HCT116 (cell line): ENCODE measurements at regions not wholly inside any gene's neighbourhood (a gene's known extent, or its start where the extent isn't known, plus 50 kb on each side); places are given as distances from the start of the nearest gene placed in this dataset.

Experiments used
- ATAC-seq: fragments of 200-7000 bp; cut with Tn5 transposase; 2 replicates; pipeline ENCODE4 v1.9.1; 2020; ENCODE audit warnings: mild to moderate bottlenecking, moderate library complexity
- BruUV-seq: library from RNA; stranded (reverse); fragments of 400-500 nt; replicated peaks from 2 replicates; lab custom pipeline; 2021; lab: Mats Ljungman, UMichigan
- CTCF ChIA-PET: fragments of 300-600 bp; sonication (Branson Sonifier 250); formaldehyde crosslinking; loops from one replicate; lab custom pipeline; 2021; ENCODE audit warnings: antibody characterized with exemption; lab: Charles Lee
- POLR2A ChIA-PET: fragments of 300-600, 350-600 bp; sonication (Branson Sonifier 250); formaldehyde crosslinking; loops from one replicate; lab custom pipeline; 2021; ENCODE audit warnings: antibody characterized with exemption; lab: Charles Lee
- RAD21 ChIA-PET, 2 experiments: fragments of 300-600 bp; sonication (Branson Sonifier 250); formaldehyde crosslinking; loops; one replicate each; lab custom pipeline; 2023; ENCODE audit warnings: low total read pairs in 2 of 2; ENCODE audit not compliant: uncharacterized antibody in 2 of 2, unreplicated experiment in 2 of 2, low non-redundant PET in 1 of 2; lab: Charles Lee
- DNase-seq: peaks from one replicate; pipeline ENCODE4 v3.0.0-alpha.2; 2010; ENCODE audit warnings: low read depth, low spot score
- H2AFZ ChIP-seq: fragments of 200-600 bp; shearing (Covaris generic), sonication (generic); 2 replicates; pipeline ENCODE4 v1.6.1; 2017; ENCODE audit warnings: low read depth, mixed run types, mixed read lengths, antibody characterized with exemption, low read length; ENCODE audit not compliant: poor library complexity, severe bottlenecking
- H3K27ac ChIP-seq: 2 replicates; pipeline ENCODE4 v1.5.1; 2012; ENCODE audit warnings: low read depth, low read length
- H3K27me3 ChIP-seq: fragments of 200-600 bp; sonication (generic); 2 replicates; pipeline ENCODE4 v1.6.1; 2016; ENCODE audit warnings: mixed run types, low read length, mixed read lengths; ENCODE audit not compliant: insufficient read depth
- H3K36me3 ChIP-seq, 2 experiments: fragments of 200-500 bp in 1 of 2; fragments of 200-600 bp in 1 of 2; sonication (Bioruptor generic) in 1 of 2; sonication (generic) in 1 of 2; 2 replicates each; pipeline versions ENCODE4 v1.5.1 to v1.6.1; 2014 to 2016; ENCODE audit warnings: low read length in 2 of 2, inconsistent platforms in 1 of 2, mixed read lengths in 1 of 2, mixed run types in 1 of 2; ENCODE audit not compliant: insufficient read depth in 2 of 2, control insufficient read depth in 1 of 2
- H3K4me1 ChIP-seq, 2 experiments: fragments of 200-600 bp in 1 of 2; sonication (generic) in 1 of 2; 2 replicates each; pipeline versions ENCODE4 v1.5.1 to v1.6.1; 2012 to 2017; ENCODE audit warnings: low read length in 2 of 2, inconsistent platforms in 1 of 2, mild to moderate bottlenecking in 1 of 2, mixed read lengths in 1 of 2, mixed run types in 1 of 2, moderate library complexity in 1 of 2; ENCODE audit not compliant: insufficient read depth in 2 of 2, control insufficient read depth in 1 of 2
- H3K4me2 ChIP-seq: fragments of 200-600 bp; sonication (generic); 2 replicates; pipeline ENCODE4 v1.6.1; 2017; ENCODE audit warnings: mixed run types, low read length, mixed read lengths
- H3K4me3 ChIP-seq, 2 experiments: fragments of 200-600 bp in 1 of 2; sonication (generic) in 1 of 2; replicated peaks in 1 of 2; 2 replicates each; pipeline ENCODE4 v1.5.1; 2011 to 2016; ENCODE audit warnings: low read length in 2 of 2, control low read depth in 1 of 2, low read depth in 1 of 2, mild to moderate bottlenecking in 1 of 2, mixed read lengths in 1 of 2, mixed run types in 1 of 2
- H3K79me2 ChIP-seq: fragments of 200-600 bp; sonication (generic); 2 replicates; pipeline ENCODE4 v1.6.1; 2017; ENCODE audit warnings: mild to moderate bottlenecking, mixed run types, low read length, moderate library complexity, mixed read lengths; ENCODE audit not compliant: insufficient read depth
- H3K9ac ChIP-seq: fragments of 200-600 bp; sonication (generic); 2 replicates; pipeline ENCODE4 v1.6.1; 2016; ENCODE audit warnings: low read length, mixed read lengths
- H3K9me2 ChIP-seq: fragments of 200-600 bp; sonication (generic), shearing (Covaris generic); 2 replicates; pipeline ENCODE4 v1.6.1; 2017; ENCODE audit warnings: mixed run types, mild to moderate bottlenecking, moderate library complexity; ENCODE audit not compliant: insufficient read depth
- H3K9me3 ChIP-seq, 2 experiments: fragments of 200-500 bp in 1 of 2; fragments of 200-600 bp in 1 of 2; sonication (Bioruptor generic) in 1 of 2; sonication (generic) in 1 of 2; 2 replicates each; pipeline ENCODE4 v1.6.1; 2014 to 2017; ENCODE audit warnings: low read length in 2 of 2, mixed read lengths in 2 of 2, inconsistent platforms in 1 of 2, low read depth in 1 of 2, mild to moderate bottlenecking in 1 of 2, mixed run types in 1 of 2, moderate library complexity in 1 of 2; ENCODE audit not compliant: control insufficient read depth in 1 of 2, insufficient read depth in 1 of 2
- H4K20me1 ChIP-seq: fragments of 200-600 bp; sonication (generic), shearing (Covaris generic); 2 replicates; pipeline ENCODE4 v1.6.1; 2017; ENCODE audit warnings: mixed run types, mild to moderate bottlenecking, moderate library complexity; ENCODE audit not compliant: insufficient read depth
- CBX3 ChIP-seq: IDR thresholded peaks from 2 replicates; pipeline ENCODE4 v1.6.1; 2012; ENCODE audit warnings: low read depth
- CEBPB ChIP-seq: IDR thresholded peaks from 2 replicates; pipeline ENCODE4 v1.6.1; 2012; ENCODE audit warnings: low read depth
- EGR1 ChIP-seq: IDR thresholded peaks from 2 replicates; pipeline ENCODE4 v1.6.1; 2012; ENCODE audit warnings: low read depth
- ELF1 ChIP-seq: IDR thresholded peaks from 2 replicates; pipeline ENCODE4 v1.6.1; 2012; ENCODE audit warnings: low read depth, borderline replicate concordance
- EZH2 ChIP-seq: fragments of 200-600 bp; sonication (generic); IDR thresholded peaks from 2 replicates; pipeline ENCODE4 v1.6.1; 2017; ENCODE audit warnings: antibody characterized with exemption, mixed run types
- JUND ChIP-seq: IDR thresholded peaks from 2 replicates; pipeline ENCODE4 v1.6.1; 2012
- POLR2A ChIP-seq: IDR thresholded peaks from 2 replicates; pipeline ENCODE4 v1.7.0; 2011; ENCODE audit warnings: borderline replicate concordance; ENCODE audit not compliant: insufficient read depth, insufficient read length; ENCODE audit errors: extremely low read depth
- POLR2AphosphoS5 ChIP-seq: IDR thresholded peaks from 2 replicates; pipeline ENCODE4 v1.6.1; 2011; ENCODE audit warnings: mild to moderate bottlenecking, low read depth, low read length, moderate library complexity
- RAD21 ChIP-seq: IDR thresholded peaks from 2 replicates; pipeline ENCODE4 v1.6.1; 2012; ENCODE audit warnings: low read depth, mild to moderate bottlenecking
- SRF ChIP-seq: IDR thresholded peaks from 2 replicates; pipeline ENCODE4 v1.6.1; 2012; ENCODE audit warnings: low read depth
- YY1 ChIP-seq: IDR thresholded peaks from 2 replicates; pipeline ENCODE4 v1.6.1; 2011; ENCODE audit warnings: low read length, low read depth, moderate library complexity, mild to moderate bottlenecking; ENCODE audit not compliant: insufficient replicate concordance; ENCODE audit errors: extremely low read depth
- ZFX ChIP-seq: fragments of 450-650 bp; IDR thresholded peaks from 2 replicates; pipeline ENCODE4 v1.6.1; 2017
- intact Hi-C: fragments of 100-400 bp; cut with micrococcal nuclease; formaldehyde crosslinking; loops from 2 replicates; pipeline ENCODE4 v1.10.0; 2022
- TF ChIP-seq, protein P1 (sequence below): IDR thresholded peaks from 2 replicates; pipeline ENCODE4 v1.6.1; 2011; ENCODE audit warnings: mild to moderate bottlenecking, low read length, moderate library complexity; ENCODE audit not compliant: insufficient replicate concordance; ENCODE audit errors: extremely low read depth
- TF ChIP-seq, protein P2 (sequence below): IDR thresholded peaks from 2 replicates; pipeline ENCODE4 v1.6.1; 2012

DNA sequence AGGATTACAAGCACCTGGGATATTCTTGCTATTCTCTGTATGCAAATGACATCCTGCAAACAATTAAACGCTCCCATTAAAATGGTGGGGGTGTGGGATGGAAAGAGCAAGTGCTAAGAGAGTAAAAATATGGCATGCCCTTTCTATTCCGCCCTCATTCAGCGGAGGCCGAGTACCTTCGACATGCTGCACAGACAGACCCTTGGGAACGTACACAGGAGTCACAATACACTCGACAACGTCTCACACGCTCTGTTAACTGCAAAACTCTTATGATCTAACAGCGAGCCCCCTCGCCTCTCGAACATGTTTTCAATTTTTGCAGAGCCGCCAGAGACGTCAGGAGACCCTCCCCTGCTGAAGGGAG is 322.2 kb downstream of the CEMIP2 start (continued):
- TF ChIP-seq, protein P1, sequence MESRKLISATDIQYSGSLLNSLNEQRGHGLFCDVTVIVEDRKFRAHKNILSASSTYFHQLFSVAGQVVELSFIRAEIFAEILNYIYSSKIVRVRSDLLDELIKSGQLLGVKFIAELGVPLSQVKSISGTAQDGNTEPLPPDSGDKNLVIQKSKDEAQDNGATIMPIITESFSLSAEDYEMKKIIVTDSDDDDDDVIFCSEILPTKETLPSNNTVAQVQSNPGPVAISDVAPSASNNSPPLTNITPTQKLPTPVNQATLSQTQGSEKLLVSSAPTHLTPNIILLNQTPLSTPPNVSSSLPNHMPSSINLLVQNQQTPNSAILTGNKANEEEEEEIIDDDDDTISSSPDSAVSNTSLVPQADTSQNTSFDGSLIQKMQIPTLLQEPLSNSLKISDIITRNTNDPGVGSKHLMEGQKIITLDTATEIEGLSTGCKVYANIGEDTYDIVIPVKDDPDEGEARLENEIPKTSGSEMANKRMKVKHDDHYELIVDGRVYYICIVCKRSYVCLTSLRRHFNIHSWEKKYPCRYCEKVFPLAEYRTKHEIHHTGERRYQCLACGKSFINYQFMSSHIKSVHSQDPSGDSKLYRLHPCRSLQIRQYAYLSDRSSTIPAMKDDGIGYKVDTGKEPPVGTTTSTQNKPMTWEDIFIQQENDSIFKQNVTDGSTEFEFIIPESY, result no peak
- TF ChIP-seq, protein P2, sequence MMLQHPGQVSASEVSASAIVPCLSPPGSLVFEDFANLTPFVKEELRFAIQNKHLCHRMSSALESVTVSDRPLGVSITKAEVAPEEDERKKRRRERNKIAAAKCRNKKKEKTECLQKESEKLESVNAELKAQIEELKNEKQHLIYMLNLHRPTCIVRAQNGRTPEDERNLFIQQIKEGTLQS, result no peak
- no peak for TF ChIP-seq SRF
- no peak for TF ChIP-seq CEBPB
- TF ChIP-seq EZH2, result no peak
- no peak for TF ChIP-seq YY1
- no peak for TF ChIP-seq ELF1

DNA sequence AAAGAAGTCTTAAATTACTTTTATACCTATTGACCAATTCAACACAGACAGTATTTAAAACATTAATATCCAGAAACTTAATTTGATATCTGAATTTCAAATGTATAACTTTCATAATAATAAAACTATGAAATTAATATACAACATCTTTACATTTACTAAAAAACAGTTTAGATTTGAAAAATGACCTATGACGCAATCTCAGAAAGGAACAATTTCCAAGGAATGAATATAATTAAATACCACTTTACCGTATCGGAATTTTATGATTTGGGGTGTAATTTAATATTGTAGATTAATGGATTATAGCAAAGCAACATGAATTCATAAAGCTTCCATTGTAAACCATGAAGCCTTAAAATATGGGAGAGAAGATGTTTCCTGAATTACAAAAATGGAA is 321.5 kb upstream of the TRPM3 start:
- CTCF ChIA-PET, result no interaction called here
- Histone ChIP-seq H3K27me3 (peaks cover 22% of the 10 kb centered on the region), H3K9me3 (no peaks in the 10 kb centered on the region), H3K36me3 (no peaks in the 10 kb centered on the region), H3K9ac (no peak overlapping the region), H2AFZ (no peak overlapping the region), H3K79me2 (no peaks in the 10 kb centered on the region), H3K27ac (no peak overlapping the region), H3K4me2 (no peak overlapping the region), H3K9me2 (no peaks in the 10 kb centered on the region), H3K4me1 (no peaks in the 10 kb centered on the region), H3K4me3 (no peak overlapping the region), H4K20me1 (no peaks in the 10 kb centered on the region)
- POLR2A ChIA-PET, result no interaction called here
- intact Hi-C loops, result no loop called here
- BruUV-seq, result no TSS peak
- TF ChIP-seq POLR2AphosphoS5 (no peak), RAD21 (no peak), POLR2A (no peak), CEBPB (no peak), ELF1 (no peak), EGR1 (no peak), CBX3 (no peak), ZFX (no peak), YY1 (no peak), JUND (no peak), EZH2 (no peak)
- TF ChIP-seq, protein P1, result no peak
- DNase-seq (no peak), ATAC-seq (no peak)
- RAD21 ChIA-PET, result no interaction called here
